ENCODE measurements at regions not wholly inside any gene's neighbourhood (a gene's known extent, or its start where the extent isn't known, plus 50 kb on each side); places are given as distances from the start of the nearest gene placed in this dataset.

GRCh38 chr6:8499540-8499939, 64.2 kb upstream of the SLC35B3 start:
- in situ Hi-C loops (cut with HindIII; ENCODE audit: extremely low pct_ligation_motif_present, low pct_unique_long_range_greater_than_20kb) (no loop called here), intact Hi-C loops (cut with micrococcal nuclease; ENCODE audit: unreplicated experiment) (loop anchor here (1.0 kb wide), 1 partner anchor 389 kb away; no protein-coding TSS in a partner anchor)
- Histone ChIP-seq H4K20me1 (ENCODE audit: insufficient read depth, low read length) (no peaks in the 10 kb centered on the region), H3K4me3 (replicated peaks in 1 of 3; ENCODE audit: insufficient read depth in 1 of 3, low read depth in 2 of 3, low read length in 3 of 3) (no peak overlapping the region), H3K79me2 (ENCODE audit: insufficient read depth, low read length) (no peaks in the 10 kb centered on the region), H3K4me2 (ENCODE audit: low read depth, low read length) (no peak overlapping the region), H3K9me3 (ENCODE audit: low read length) (no peaks in the 10 kb centered on the region), H3K9ac (ENCODE audit: insufficient read depth, low read depth, low read length) (no peak overlapping the region), H2AFZ (ENCODE audit: low read length) (no peak overlapping the region), H3K4me1 (ENCODE audit: insufficient read depth, low read length) (no peaks in the 10 kb centered on the region), H3K27ac (ENCODE audit: extremely low read length, insufficient read depth, low read length) (no peak overlapping the region), H3K27me3 (ENCODE audit: control insufficient read depth in 1 of 2, insufficient read depth in 2 of 2, low read length in 2 of 2) (no peaks in the 10 kb centered on the region), H3K36me3 (replicated peaks in 1 of 2; ENCODE audit: control insufficient read depth in 1 of 2, insufficient read depth in 2 of 2, low read length in 2 of 2) (no peaks in the 10 kb centered on the region)
- ChIA-PET CTCF (ENCODE audit: low intra/inter-chr PET ratio, low total read pairs) (no interaction called here), POLR2A (no interaction called here)
- peak; percentile 43 for FAIRE-seq
- WGBS (ENCODE audit: low lambda C conversion rate), result 0% methylated on average over 1 of the region's 1 CpG
- TF ChIP-seq ZNF292 (CRISPR knock-in tag; IDR thresholded peaks at IDR 0.05; ENCODE audit: borderline replicate concordance, low read depth) (no peak), SP5 (CRISPR knock-in tag; IDR thresholded peaks at IDR 0.05; ENCODE audit: borderline replicate concordance, low read depth) (no peak), SMC3 (IDR thresholded peaks at IDR 0.05; ENCODE audit: low read length) (peak; percentile 32; the same call in 1 of the 2 replicates), IKZF4 (CRISPR knock-in tag; IDR thresholded peaks at IDR 0.05; ENCODE audit: borderline replicate concordance, low read depth, not compliant biosample characterization) (no peak), CTCF (CRISPR knock-in tag; IDR thresholded peaks at IDR 0.05) (peak; percentile 53), ZHX1 (CRISPR knock-in tag; IDR thresholded peaks at IDR 0.05; ENCODE audit: low read depth) (no peak), DNMT3B (CRISPR knock-in tag; conservative IDR thresholded peaks at IDR 0.05) (no peak), NFE2L2 (IDR thresholded peaks at IDR 0.05; ENCODE audit: low read length) (no peak), GLMP (CRISPR knock-in tag; IDR thresholded peaks at IDR 0.05; ENCODE audit: borderline replicate concordance) (no peak), CEBPZ (IDR thresholded peaks at IDR 0.05; ENCODE audit: low read length) (no peak), STAG1 (CRISPR knock-in tag; IDR thresholded peaks at IDR 0.05) (peak; percentile 69), ERF (CRISPR knock-in tag; IDR thresholded peaks at IDR 0.05) (no peak), TGIF2 (CRISPR knock-in tag; IDR thresholded peaks at IDR 0.05) (no peak), ZNF205 (CRISPR knock-in tag; IDR thresholded peaks at IDR 0.05) (no peak)
- ATAC-seq, result no peak
- BruUV-seq (replicated peaks), result no TSS peak
- DNase-seq (ENCODE audit: low spot score), result peak; percentile 10

All from HepG2 (cell line).